Fibroblast of pulmonary artery (primary cell): ENCODE measurements at regions not wholly inside any gene's neighbourhood (a gene's known extent, or its start where the extent isn't known, plus 50 kb on each side); places are given as distances from the start of the nearest gene placed in this dataset.

Experiments
- DNase-seq: peaks from one replicate; pipeline ENCODE4 v3.0.0-alpha.2; 2010; ENCODE audit warnings: low read depth
- H3K4me3 ChIP-seq: replicated peaks from 2 replicates; pipeline ENCODE4 v1.5.1; 2011; ENCODE audit warnings: low read depth, mild to moderate bottlenecking, control low read depth, low read length, moderate library complexity
- TF ChIP-seq, protein P1 (sequence below): IDR thresholded peaks from 2 replicates; pipeline ENCODE4 v1.5.1; 2011; ENCODE audit warnings: mild to moderate bottlenecking, control low read depth, low read length, inconsistent platforms; ENCODE audit errors: missing control alignments

DNA sequence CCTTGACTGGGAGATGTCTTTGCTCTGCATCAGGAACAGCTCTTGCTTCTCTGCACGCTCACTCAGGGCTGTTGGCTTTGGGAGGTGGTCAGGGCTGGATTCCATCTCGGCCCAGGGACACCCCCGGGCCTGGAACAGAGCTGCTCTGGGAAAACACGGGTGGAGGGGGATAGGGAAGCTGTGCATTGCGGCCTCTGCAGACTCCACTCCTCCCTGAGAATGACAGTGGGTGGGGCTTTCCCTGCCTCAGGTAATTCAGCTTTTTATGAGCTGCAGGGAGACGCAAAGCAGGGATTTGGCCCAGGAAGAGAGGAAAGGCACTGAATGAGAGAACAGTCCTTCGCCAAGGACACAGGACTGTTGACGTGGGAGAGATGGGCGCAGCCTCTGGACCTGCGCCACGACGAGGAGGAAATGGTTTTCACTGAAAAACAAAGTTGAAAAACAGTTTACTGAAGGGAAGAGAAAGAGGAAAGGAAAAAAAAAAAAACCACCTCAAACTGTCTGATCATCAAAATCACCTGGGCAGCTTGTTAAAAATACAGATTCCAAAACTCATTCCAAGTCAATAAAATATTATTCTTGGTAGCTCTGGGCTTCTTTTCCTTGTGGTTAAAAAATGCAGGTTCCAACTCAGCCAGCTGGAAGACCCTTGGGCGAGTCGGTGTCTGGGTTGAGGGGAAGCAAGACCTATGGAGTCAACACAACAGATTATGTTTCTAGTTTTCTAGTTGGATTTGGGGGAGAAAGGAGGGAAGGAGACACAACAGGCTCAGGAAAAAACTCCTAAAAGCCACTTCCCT, 194.0 kb downstream of the ZFP36L2 start:
- peak; percentile 78 for DNase-seq
- TF ChIP-seq, protein P1, sequence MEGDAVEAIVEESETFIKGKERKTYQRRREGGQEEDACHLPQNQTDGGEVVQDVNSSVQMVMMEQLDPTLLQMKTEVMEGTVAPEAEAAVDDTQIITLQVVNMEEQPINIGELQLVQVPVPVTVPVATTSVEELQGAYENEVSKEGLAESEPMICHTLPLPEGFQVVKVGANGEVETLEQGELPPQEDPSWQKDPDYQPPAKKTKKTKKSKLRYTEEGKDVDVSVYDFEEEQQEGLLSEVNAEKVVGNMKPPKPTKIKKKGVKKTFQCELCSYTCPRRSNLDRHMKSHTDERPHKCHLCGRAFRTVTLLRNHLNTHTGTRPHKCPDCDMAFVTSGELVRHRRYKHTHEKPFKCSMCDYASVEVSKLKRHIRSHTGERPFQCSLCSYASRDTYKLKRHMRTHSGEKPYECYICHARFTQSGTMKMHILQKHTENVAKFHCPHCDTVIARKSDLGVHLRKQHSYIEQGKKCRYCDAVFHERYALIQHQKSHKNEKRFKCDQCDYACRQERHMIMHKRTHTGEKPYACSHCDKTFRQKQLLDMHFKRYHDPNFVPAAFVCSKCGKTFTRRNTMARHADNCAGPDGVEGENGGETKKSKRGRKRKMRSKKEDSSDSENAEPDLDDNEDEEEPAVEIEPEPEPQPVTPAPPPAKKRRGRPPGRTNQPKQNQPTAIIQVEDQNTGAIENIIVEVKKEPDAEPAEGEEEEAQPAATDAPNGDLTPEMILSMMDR: no peak
- no peak overlapping the region for H3K4me3 ChIP-seq

DNA sequence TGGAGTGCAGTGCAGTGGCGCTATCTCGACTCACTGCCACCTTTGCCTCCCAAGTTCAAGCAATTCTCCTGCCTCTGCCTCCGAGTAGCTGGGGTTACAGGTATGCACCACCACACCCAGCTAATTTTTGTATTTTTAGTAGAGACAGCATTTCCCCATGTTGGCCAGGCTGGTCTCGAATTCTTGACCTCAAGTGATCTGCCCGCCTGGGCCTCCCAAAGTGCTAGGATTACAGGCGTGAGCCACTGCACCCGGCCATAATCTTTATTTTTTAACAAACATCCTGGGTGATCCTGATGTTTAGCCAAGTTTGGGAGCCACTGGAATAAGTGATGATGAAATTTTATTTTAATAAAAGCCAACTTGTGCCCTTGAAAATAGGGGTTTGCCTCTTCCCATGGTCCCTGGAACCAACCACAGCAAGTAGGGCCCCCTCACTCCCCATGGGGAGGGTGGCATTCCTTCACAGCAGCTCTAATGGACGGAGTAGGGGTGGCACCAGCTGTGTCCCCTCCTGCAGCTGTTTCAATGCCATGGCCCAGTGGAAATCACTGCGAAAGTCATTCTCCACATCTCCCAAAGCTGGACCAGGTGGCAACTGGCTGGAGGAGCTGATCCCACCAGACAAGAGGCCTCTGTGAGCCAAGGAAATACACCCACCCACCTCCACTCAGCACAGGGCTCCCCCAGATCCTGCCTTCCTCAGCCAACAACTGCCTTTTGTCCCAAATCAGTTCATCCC, 194.8 kb downstream of the ZFP36L2 start:
- H3K4me3 ChIP-seq: no peak overlapping the region
- TF ChIP-seq, protein P1: no peak
- DNase-seq: no peak

DNA sequence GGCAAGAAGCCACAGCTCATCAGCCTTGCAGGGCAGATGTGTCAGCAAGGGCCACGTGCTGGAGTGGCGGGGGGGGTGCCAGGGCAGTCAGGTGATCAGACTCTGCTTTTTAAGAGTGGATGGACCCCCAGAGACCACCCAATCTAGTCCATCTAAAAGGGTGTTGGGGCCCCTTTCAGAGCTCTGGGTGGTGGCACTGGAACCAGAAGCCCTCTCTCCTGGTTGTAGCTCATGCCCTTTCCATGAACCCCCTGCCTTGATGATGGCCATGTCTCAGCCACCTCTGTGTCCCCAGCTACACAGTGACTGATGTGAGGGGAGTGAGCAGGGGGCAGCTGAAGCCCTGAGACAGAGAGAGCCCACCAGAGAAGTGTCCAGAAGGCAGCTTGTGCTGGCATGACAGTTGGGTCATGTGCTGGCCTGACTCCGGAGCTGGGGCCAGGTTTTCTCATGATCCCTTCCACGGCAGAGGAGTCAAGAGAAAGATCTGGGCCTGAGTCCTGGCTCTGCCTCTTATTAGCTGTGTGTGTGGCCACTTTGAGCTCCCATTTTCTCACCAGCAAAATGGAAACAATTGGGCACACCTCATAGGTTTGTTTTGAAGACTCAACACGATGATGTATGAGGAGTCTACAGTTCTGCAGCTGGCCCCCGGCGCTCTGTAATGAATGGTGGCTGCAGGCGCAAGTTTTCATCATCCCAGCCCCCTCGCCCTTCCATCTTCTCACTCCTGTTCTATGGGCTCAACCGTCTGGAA, 195.7 kb downstream of the ZFP36L2 start:
- DNase-seq: no peak
- TF ChIP-seq, protein P1: no peak
- no peak overlapping the region for H3K4me3 ChIP-seq

DNA sequence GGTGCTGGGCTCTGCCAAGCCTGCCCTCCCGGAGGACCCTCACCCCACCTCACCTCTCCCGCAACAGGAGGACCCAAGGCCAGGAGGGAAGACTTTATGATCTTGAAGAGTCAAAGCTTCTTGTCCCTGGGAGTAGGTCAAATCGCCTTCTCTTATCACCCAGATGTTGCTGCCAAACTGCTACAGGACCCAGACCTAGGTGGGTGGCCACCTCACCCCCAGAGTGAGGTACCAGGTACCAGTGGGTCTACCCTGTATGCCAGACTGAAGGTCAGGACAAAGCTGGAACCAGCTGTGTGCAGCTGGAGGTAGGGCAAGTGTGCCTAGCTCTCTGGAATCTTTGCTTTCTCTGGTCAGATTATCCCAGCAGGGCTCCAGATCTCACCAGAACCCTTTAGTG, 197.2 kb downstream of the ZFP36L2 start:
- DNase-seq: no peak
- H3K4me3 ChIP-seq: no peak overlapping the region
- TF ChIP-seq, protein P1: no peak

DNA sequence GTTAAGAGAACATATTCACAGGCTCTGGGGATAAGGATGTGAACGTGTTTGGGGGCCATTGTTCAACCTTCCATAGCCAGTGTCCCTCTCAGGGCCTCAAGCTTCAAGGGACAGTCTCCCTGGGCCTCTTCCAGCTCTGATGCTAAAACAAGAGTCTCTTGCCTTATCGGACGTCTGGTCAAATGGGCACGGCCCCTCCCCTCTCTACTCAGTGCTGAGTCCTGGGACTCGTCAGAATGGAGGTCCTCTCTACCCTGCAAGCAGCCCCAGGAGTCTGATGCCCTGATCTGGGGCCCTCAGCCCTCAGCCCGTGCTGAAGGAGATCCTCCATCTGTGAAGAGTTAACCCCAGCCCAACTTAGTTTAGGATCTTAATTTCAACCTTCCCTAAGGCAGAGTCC, 198.2 kb downstream of the ZFP36L2 start:
- no peak for DNase-seq
- no peak overlapping the region for H3K4me3 ChIP-seq
- TF ChIP-seq, protein P1: no peak

DNA sequence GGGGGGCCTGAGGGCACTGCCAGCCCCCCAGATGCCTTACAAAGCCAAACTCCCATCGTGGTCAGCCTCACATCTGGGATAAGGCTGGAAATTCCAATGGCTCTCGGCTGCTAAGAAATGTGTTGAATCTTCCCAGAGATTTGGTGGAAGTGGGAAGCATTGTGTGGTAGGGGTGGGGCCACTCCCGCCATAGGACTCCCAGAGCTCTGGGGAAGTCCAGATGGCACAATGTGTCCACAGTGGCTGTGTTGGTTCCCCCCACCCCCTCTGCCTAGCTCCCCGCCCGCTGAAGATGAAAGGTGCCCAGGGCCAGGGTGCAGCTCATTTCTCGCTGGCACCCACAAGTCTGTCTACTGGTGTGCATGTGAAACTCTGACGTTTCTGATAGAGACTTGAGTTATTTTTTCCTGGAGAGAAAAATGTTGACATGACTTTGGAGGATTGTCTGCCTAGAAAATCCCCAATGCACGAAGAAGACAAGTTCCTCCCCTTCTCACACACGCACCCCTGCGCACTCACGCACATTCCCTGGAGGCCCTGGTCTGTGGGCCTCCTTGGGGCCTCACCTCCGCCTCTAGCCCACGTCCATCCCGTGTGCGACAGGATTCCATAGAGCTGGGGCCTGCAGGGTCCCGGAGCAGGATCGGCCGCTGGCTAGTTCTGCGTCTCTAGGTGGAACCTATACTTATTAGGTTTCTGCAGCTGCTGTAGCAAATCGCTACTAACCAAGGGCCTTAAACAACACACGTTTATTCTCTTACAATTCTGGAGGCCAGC, 199.1 kb downstream of the ZFP36L2 start:
- H3K4me3 ChIP-seq: no peak overlapping the region
- DNase-seq: no peak
- TF ChIP-seq, protein P1: no peak
